ENCODE measurements at regions not wholly inside any gene's neighbourhood (a gene's known extent, or its start where the extent isn't known, plus 50 kb on each side); places are given as distances from the start of the nearest gene placed in this dataset.

DNA sequence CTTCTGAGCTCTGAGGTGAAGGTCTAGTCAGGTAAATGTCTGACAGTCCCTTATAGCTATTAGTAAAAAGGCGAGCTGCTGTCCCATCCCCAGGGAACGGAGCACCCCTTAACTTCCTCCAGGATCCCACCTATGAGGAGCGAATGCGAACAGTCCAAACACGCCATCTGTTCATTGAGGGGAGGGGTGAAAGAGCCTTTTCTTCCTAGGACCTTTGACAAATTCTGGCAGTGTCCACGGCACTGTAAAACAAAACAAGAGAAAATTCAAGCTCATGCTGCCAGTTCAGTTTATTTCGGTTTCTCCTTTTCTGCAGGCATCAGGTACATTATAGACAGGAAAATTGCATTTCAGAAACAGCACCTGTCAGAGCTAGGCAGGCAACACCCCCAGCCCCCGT is 253.8 kb upstream of the CADM1 start:
- 0 out of 2 replicates have a peak, but pooled peaks cover 3% of the 10 kb centered on the region for H3K4me1 ChIP-seq (ENCODE audit: insufficient read depth)
- H3K4me2 ChIP-seq: no peak overlapping the region
- Mint-ChIP-seq H3K4me3 (no peak overlapping the region), H3K27ac (no peak overlapping the region), H3K4me1 (peaks cover 7% of the 10 kb centered on the region; the same call in 2 of the 3 replicates), H3K27me3 (ENCODE audit: insufficient read depth, low read depth, poor library complexity) (peaks cover 32% of the 10 kb centered on the region), H3K9me3 (no peaks in the 10 kb centered on the region), H3K36me3 (ENCODE audit: low read depth) (no peaks in the 10 kb centered on the region)
- H3K9me2 ChIP-seq (ENCODE audit: insufficient read depth): no peaks in the 10 kb centered on the region; the same call in 1 of the 2 replicates
- no peak overlapping the region for H3K27ac ChIP-seq (ENCODE audit: low read depth)
- DNase-seq (ENCODE audit: low spot score) (no peak), ATAC-seq (no peak)
- H3K4me3 ChIP-seq: no peak overlapping the region
- H3F3A ChIP-seq (replicated peaks; ENCODE audit: low read depth): no peaks in the 10 kb centered on the region
- H4K20me1 ChIP-seq (replicated peaks; ENCODE audit: insufficient read depth): no peaks in the 10 kb centered on the region
- H2AFZ ChIP-seq: no peak overlapping the region
- H3K27me3 ChIP-seq (ENCODE audit: insufficient read depth): peaks cover 46% of the 10 kb centered on the region
- no peaks in the 10 kb centered on the region for H3K36me3 ChIP-seq (ENCODE audit: insufficient read depth)
- TF ChIP-seq, protein P1, sequence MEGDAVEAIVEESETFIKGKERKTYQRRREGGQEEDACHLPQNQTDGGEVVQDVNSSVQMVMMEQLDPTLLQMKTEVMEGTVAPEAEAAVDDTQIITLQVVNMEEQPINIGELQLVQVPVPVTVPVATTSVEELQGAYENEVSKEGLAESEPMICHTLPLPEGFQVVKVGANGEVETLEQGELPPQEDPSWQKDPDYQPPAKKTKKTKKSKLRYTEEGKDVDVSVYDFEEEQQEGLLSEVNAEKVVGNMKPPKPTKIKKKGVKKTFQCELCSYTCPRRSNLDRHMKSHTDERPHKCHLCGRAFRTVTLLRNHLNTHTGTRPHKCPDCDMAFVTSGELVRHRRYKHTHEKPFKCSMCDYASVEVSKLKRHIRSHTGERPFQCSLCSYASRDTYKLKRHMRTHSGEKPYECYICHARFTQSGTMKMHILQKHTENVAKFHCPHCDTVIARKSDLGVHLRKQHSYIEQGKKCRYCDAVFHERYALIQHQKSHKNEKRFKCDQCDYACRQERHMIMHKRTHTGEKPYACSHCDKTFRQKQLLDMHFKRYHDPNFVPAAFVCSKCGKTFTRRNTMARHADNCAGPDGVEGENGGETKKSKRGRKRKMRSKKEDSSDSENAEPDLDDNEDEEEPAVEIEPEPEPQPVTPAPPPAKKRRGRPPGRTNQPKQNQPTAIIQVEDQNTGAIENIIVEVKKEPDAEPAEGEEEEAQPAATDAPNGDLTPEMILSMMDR (conservative IDR thresholded peaks at IDR 0.05; ENCODE audit: low read depth in 2 of 2): no peak
- TF ChIP-seq, protein P2, sequence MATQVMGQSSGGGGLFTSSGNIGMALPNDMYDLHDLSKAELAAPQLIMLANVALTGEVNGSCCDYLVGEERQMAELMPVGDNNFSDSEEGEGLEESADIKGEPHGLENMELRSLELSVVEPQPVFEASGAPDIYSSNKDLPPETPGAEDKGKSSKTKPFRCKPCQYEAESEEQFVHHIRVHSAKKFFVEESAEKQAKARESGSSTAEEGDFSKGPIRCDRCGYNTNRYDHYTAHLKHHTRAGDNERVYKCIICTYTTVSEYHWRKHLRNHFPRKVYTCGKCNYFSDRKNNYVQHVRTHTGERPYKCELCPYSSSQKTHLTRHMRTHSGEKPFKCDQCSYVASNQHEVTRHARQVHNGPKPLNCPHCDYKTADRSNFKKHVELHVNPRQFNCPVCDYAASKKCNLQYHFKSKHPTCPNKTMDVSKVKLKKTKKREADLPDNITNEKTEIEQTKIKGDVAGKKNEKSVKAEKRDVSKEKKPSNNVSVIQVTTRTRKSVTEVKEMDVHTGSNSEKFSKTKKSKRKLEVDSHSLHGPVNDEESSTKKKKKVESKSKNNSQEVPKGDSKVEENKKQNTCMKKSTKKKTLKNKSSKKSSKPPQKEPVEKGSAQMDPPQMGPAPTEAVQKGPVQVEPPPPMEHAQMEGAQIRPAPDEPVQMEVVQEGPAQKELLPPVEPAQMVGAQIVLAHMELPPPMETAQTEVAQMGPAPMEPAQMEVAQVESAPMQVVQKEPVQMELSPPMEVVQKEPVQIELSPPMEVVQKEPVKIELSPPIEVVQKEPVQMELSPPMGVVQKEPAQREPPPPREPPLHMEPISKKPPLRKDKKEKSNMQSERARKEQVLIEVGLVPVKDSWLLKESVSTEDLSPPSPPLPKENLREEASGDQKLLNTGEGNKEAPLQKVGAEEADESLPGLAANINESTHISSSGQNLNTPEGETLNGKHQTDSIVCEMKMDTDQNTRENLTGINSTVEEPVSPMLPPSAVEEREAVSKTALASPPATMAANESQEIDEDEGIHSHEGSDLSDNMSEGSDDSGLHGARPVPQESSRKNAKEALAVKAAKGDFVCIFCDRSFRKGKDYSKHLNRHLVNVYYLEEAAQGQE (IDR thresholded peaks at IDR 0.05; ENCODE audit: unreplicated experiment): no peak
- no peak for TF ChIP-seq POLR2AphosphoS5 (IDR thresholded peaks at IDR 0.05; ENCODE audit: low read depth)
- H3K79me2 ChIP-seq (replicated peaks; ENCODE audit: insufficient read depth): no peaks in the 10 kb centered on the region

- no peak overlapping the region for H3K27ac Mint-ChIP-seq
- H3K36me3 ChIP-seq (ENCODE audit: insufficient read depth): no peaks in the 10 kb centered on the region
- ATAC-seq: peak; percentile 80
- H4K20me1 ChIP-seq (replicated peaks; ENCODE audit: insufficient read depth): no peaks in the 10 kb centered on the region
- H3F3A ChIP-seq (replicated peaks; ENCODE audit: low read depth): no peaks in the 10 kb centered on the region
- H3K27me3 Mint-ChIP-seq (ENCODE audit: insufficient read depth, low read depth, poor library complexity): peaks cover 6% of the 10 kb centered on the region
- TF ChIP-seq EZH2phosphoT487 (IDR thresholded peaks at IDR 0.05; ENCODE audit: unreplicated experiment): no peak
- peaks cover 2% of the 10 kb centered on the region; the same call in 1 of the 2 replicates for H3K9me2 ChIP-seq (ENCODE audit: insufficient read depth)
- H3K4me1 Mint-ChIP-seq: peaks cover 7% of the 10 kb centered on the region; the same call in 2 of the 3 replicates
- H3K4me3 Mint-ChIP-seq: no peak overlapping the region
- no peaks in the 10 kb centered on the region for H3K36me3 Mint-ChIP-seq (ENCODE audit: low read depth)
- no peak overlapping the region for H3K4me2 ChIP-seq
- H3K27me3 ChIP-seq (ENCODE audit: insufficient read depth): no peaks in the 10 kb centered on the region
- DNase-seq (ENCODE audit: low spot score): no peak
- no peak overlapping the region for H3K4me3 ChIP-seq
- no peaks in the 10 kb centered on the region for H3K79me2 ChIP-seq (replicated peaks; ENCODE audit: insufficient read depth)
- H3K9me3 Mint-ChIP-seq: no peaks in the 10 kb centered on the region
- H2AFZ ChIP-seq: peak overlapping the region; percentile 72; the same call in 1 of the 2 replicates
- 0 out of 2 replicates have a peak, but pooled peaks cover 6% of the 10 kb centered on the region for H3K4me1 ChIP-seq (ENCODE audit: insufficient read depth)
- H3K27ac ChIP-seq (ENCODE audit: low read depth): no peak overlapping the region
Measured at GRCh38 chr11:115751243-115752015, 247.2 kb upstream of the CADM1 start.
